Esophagus (tissue), 2 donors: ENCODE measurements at regions not wholly inside any gene's neighbourhood (a gene's known extent, or its start where the extent isn't known, plus 50 kb on each side); places are given as distances from the start of the nearest gene placed in this dataset.

Source experiments
- H3K27ac ChIP-seq, 2 donors: one replicate each; pipeline ENCODE4 v1.5.1; 2013; ENCODE audit warnings: low read depth in 2 of 2, mild to moderate bottlenecking in 2 of 2, inconsistent platforms in 1 of 2, low read length in 1 of 2, moderate library complexity in 1 of 2
- H3K27me3 ChIP-seq, 2 donors: one replicate each; pipeline ENCODE4 v1.6.1; 2013; ENCODE audit warnings: low read length in 2 of 2, control low read depth in 1 of 2, mild to moderate bottlenecking in 1 of 2; ENCODE audit not compliant: insufficient read depth in 2 of 2, control insufficient read depth in 1 of 2
- H3K36me3 ChIP-seq, 2 donors: one replicate each; pipeline ENCODE4 v1.6.1; 2013; ENCODE audit warnings: low read length in 1 of 2; ENCODE audit not compliant: control insufficient read depth in 2 of 2, insufficient read depth in 2 of 2
- H3K4me1 ChIP-seq, 2 donors: one replicate each; pipeline ENCODE4 v1.6.1; 2013; ENCODE audit warnings: low read length in 1 of 2; ENCODE audit not compliant: control insufficient read depth in 2 of 2, insufficient read depth in 2 of 2
- H3K4me3 ChIP-seq, 2 donors: one replicate each; pipeline ENCODE4 v1.5.1; 2013; ENCODE audit warnings: low read length in 2 of 2, mild to moderate bottlenecking in 2 of 2, low read depth in 1 of 2, moderate library complexity in 1 of 2
- H3K9me3 ChIP-seq, 2 donors: one replicate each; pipeline ENCODE4 v1.6.1; 2013; ENCODE audit warnings: mild to moderate bottlenecking in 2 of 2, low read depth in 1 of 2, low read length in 1 of 2, moderate library complexity in 1 of 2; ENCODE audit not compliant: control insufficient read depth in 2 of 2, insufficient read depth in 1 of 2
- WGBS, 2 donors: extraction: QIAGEN DNeasy Blood & Tissue Kit; methylation state at CpG; one replicate each; pipeline ENCODE4 v1.1.7; 2013; 5-methylcytosine and 5-hydroxymethylcytosine counted together
- donor health status: healthy with polysubstance abuse.
- donor health status: Bipolar disorder and iron deficiency.

DNA sequence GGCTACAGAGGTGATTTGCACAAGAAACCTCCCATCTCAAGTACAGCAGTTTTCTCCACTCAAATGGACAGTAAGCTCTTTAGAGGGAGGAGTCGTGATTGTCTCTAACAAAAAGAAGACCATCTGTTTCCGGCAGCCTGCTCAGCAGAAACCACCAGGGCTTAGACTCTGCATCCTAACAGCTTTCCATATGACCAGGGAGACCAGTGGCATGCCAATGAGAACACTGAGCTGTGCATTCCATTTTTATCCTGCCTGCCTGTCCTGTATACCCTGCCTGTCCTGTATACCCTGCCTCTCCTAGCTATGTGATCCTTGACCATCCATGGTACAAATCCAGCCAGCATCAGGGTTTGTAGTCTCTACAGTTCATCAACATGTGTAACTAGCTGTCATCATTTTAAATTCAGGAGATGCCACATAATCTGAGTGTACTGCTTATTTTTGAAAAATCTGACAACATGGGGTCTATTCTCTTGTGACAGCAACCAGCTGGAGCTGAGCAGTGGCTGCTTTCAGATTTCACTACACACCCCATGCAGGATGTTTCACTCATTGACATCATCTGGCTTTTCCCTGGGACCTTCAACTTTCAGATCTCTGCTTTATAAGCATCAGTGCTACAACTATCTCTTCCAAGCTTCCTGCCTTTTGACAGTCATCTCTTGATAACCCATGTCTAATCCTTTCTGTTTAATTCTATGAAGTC lies 50.5 kb upstream of the POU2AF2 start:
- WGBS, 2 donors, result 80 to 92% methylated on average over 2 of the region's 2 CpGs
- Histone ChIP-seq H3K4me1 (no peaks in the 10 kb centered on the region), H3K4me3 (no peak overlapping the region), H3K27ac (no peak overlapping the region), H3K36me3 (no peaks in the 10 kb centered on the region), H3K27me3 (no peaks in the 10 kb centered on the region), H3K9me3 (peaks cover 0 to 2% of the 10 kb centered on the region in 2 donors)

DNA sequence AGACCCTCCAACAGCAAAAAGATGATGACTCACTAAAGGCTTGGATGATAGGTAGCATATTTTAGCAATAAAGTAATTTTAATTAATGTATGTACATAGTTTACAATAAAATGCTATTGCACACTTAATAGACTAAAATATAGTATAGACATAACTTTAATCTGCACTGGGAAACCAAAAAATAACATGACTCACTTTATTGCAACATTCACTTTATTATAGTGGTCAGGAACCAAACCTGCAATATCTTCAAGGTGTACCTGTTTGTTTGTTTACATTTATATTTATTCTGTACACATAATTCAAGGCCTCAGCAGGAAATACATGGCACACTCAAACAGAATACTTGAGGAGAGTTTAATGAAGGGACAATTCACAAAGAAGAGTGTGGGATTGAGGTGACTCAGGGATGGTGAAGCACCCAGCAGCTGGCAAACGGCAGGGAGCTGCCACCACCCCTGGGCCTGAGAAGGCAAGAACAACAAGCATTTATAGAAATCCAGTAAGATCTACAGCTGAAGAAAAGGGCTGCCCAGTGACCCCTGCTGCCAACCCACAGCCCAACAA lies 51.5 kb upstream of the POU2AF2 start:
- Histone ChIP-seq H3K9me3 (peaks cover 0 to 2% of the 10 kb centered on the region in 2 donors), H3K4me1 (no peaks in the 10 kb centered on the region), H3K36me3 (no peaks in the 10 kb centered on the region), H3K27ac (no peak overlapping the region), H3K27me3 (no peaks in the 10 kb centered on the region), H3K4me3 (no peak overlapping the region)
- 63 to 73% methylated on average over 1 of the region's 1 CpG for WGBS, 2 donors

DNA sequence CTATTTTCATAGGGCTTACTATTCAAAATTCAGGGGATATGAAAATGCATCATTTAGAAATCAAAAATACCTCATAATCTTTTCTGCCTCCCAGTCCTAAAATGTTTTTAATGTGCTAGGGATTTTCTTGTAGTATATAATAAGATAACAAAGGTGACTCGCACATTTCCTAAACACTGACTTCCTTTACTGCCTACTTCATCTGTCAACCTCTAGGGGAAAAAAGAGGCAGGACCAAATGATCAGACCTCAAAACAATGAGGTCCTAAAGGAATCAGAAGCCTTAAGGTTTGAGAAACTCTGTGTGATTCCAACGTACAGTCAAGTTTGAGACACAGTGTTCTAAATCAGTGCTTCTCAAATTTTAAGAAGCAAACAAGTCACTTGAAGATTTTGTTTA lies 56.1 kb upstream of the POU2AF2 start:
- H3K4me1 ChIP-seq, result no peaks in the 10 kb centered on the region
- WGBS, 2 donors, result 68 to 71% methylated on average over 2 of the region's 2 CpGs

GRCh38 chr11:111186308-111186915 lies 59.1 kb upstream of the POU2AF2 start:
- no peaks in the 10 kb centered on the region for H3K4me1 ChIP-seq
- H3K4me3 ChIP-seq, result no peak overlapping the region
- H3K27me3 ChIP-seq, result no peaks in the 10 kb centered on the region
- 49 to 52% methylated on average over 3 of the region's 3 CpGs for WGBS, 2 donors
- H3K9me3 ChIP-seq, result no peaks in the 10 kb centered on the region
- H3K27ac ChIP-seq, result no peak overlapping the region
- H3K36me3 ChIP-seq, result no peaks in the 10 kb centered on the region

More for the DNA sequence above, 56.1 kb upstream of the POU2AF2 start:
- no peak overlapping the region for H3K27ac ChIP-seq
- H3K4me3 ChIP-seq, result no peak overlapping the region
- no peaks in the 10 kb centered on the region for H3K36me3 ChIP-seq
- peaks cover 0 to 1% of the 10 kb centered on the region in 2 donors for H3K9me3 ChIP-seq
- no peaks in the 10 kb centered on the region for H3K27me3 ChIP-seq

- 46 to 58% methylated on average over 2 of the region's 2 CpGs for WGBS, 2 donors
These were observed 60.3 kb upstream of the POU2AF2 start for GRCh38 chr11:111185266-111185665.

DNA sequence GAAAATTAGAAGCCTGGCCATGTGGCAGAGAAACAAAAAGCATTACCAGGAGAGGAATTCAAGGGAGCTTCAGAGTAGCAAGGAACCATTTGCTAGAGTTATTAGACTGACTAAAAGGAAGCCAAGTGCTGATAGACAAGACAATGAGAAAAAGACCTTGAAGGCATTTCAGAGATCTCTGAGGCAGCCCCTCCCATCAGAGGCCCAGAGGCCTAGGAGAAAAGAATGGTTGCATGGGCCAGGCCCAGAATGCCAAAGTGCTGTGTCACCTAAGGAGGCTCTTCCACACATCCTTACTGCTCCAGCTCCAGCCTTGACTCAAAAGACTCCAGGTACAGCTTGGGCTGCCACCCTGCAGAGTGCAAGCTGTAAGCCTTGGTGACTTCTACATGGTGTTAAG lies 61.8 kb upstream of the POU2AF2 start:
- H3K4me3 ChIP-seq, result no peak overlapping the region
- no peaks in the 10 kb centered on the region for H3K36me3 ChIP-seq
- no peak overlapping the region for H3K27ac ChIP-seq
- H3K4me1 ChIP-seq, result no peaks in the 10 kb centered on the region
- no peaks in the 10 kb centered on the region for H3K27me3 ChIP-seq
- H3K9me3 ChIP-seq, result no peaks in the 10 kb centered on the region

More at GRCh38 chr11:111185266-111185665, 60.3 kb upstream of the POU2AF2 start:
- H3K27ac ChIP-seq, result no peak overlapping the region
- no peaks in the 10 kb centered on the region for H3K36me3 ChIP-seq
- no peaks in the 10 kb centered on the region for H3K27me3 ChIP-seq
- no peak overlapping the region for H3K4me3 ChIP-seq
- H3K9me3 ChIP-seq, result no peaks in the 10 kb centered on the region
- no peaks in the 10 kb centered on the region for H3K4me1 ChIP-seq

DNA sequence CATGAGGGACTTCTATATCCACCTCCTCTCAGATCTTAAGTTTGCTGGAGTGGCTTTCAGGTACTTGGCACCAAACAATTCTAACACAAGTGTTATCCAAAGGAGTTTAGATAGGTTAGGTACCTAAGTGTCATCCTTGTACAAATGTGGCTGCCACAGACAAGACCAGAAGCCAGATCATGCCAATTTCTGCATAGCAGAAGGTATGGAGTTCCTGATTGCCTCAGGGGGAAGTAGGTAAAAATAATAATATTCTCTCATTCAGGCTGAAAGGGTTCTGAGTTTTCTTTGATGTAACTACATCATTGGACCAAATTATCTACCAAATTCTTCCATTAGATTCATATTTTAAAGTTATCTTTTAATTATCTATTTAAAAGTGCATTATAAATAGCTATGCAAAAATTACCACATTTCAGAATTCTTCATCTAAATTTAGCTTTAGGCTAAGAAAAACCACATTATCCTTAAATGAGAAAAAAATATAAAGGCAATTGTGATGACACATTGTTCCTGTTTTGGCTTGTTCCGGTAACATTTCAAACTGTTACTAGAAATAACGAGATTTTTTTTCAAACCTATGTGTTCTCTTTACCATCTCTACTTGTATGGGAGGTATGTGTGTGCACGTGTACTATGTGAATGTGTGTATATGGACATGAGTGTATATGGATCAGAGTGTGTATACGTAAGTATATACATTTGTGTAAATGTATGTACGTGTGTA lies 66.2 kb upstream of the POU2AF2 start:
- no peak overlapping the region for H3K4me3 ChIP-seq
- no peaks in the 10 kb centered on the region for H3K36me3 ChIP-seq
- H3K9me3 ChIP-seq, result no peaks in the 10 kb centered on the region
- H3K4me1 ChIP-seq, result no peaks in the 10 kb centered on the region
- 41 to 43% methylated on average over 5 of the region's 5 CpGs for WGBS, 2 donors
- no peak overlapping the region for H3K27ac ChIP-seq
- no peaks in the 10 kb centered on the region for H3K27me3 ChIP-seq

- Histone ChIP-seq H3K36me3 (no peaks in the 10 kb centered on the region), H3K4me3 (no peak overlapping the region), H3K27ac (no peak overlapping the region), H3K9me3 (no peaks in the 10 kb centered on the region), H3K4me1 (no peaks in the 10 kb centered on the region), H3K27me3 (no peaks in the 10 kb centered on the region)
These were observed 68.3 kb upstream of the POU2AF2 start for GRCh38 chr11:111177037-111177871.

GRCh38 chr11:111176603-111177002 lies 68.9 kb upstream of the POU2AF2 start:
- no peaks in the 10 kb centered on the region for H3K4me1 ChIP-seq
- no peaks in the 10 kb centered on the region for H3K27me3 ChIP-seq
- H3K9me3 ChIP-seq, result no peaks in the 10 kb centered on the region
- no peak overlapping the region for H3K27ac ChIP-seq
- H3K4me3 ChIP-seq, result no peak overlapping the region
- H3K36me3 ChIP-seq, result no peaks in the 10 kb centered on the region
- 64 to 77% methylated on average over 4 of the region's 4 CpGs for WGBS, 2 donors
